GM18502 (cell line): ENCODE measurements at regions not wholly inside any gene's neighbourhood (a gene's known extent, or its start where the extent isn't known, plus 50 kb on each side); places are given as distances from the start of the nearest gene placed in this dataset.
"Not testable (repeated sequence)": the region's sequence is repeated elsewhere in the genome, so short reads cannot be mapped to it uniquely, and the experiment has no call there.

Source experiments
- ATAC-seq: cut with Tn5 transposase; IDR thresholded peaks from one replicate; pipeline ENCODE4 v1.9.1; 2021; ENCODE audit warnings: mild to moderate bottlenecking; ENCODE audit not compliant: unreplicated experiment, poor library complexity

GRCh38 chr13:86409466-86410241, 610.4 kb upstream of the SLITRK6 start:
- ATAC-seq, result no peak

- no peak for ATAC-seq
Measured at GRCh38 chr13:86425170-86425815, 626.1 kb upstream of the SLITRK6 start.

- no peak for ATAC-seq
Measured at GRCh38 chr13:86426437-86426836, 627.2 kb upstream of the SLITRK6 start.

GRCh38 chr13:86429756-86430155, 630.5 kb upstream of the SLITRK6 start:
- no peak for ATAC-seq

GRCh38 chr13:86438034-86438433, 638.8 kb upstream of the SLITRK6 start:
- no peak for ATAC-seq

- no peak for ATAC-seq
Measured at GRCh38 chr13:86445206-86445605, 646.0 kb upstream of the SLITRK6 start.

GRCh38 chr13:86445672-86446071, 646.5 kb upstream of the SLITRK6 start:
- ATAC-seq, result no peak

- ATAC-seq, result no peak
Measured at GRCh38 chr13:86446311-86446710, 647.1 kb upstream of the SLITRK6 start.

GRCh38 chr13:86447479-86447878, 648.3 kb upstream of the SLITRK6 start:
- no peak for ATAC-seq

- ATAC-seq, result no peak
Measured at GRCh38 chr13:86462011-86462410, 662.8 kb upstream of the SLITRK6 start.

- ATAC-seq, result no peak
Measured at GRCh38 chr13:86464193-86464592, 665.0 kb upstream of the SLITRK6 start.

GRCh38 chr13:86474971-86475370, 675.8 kb upstream of the SLITRK6 start:
- no peak for ATAC-seq

- ATAC-seq, result no peak
Measured at GRCh38 chr13:86476656-86477055, 677.4 kb upstream of the SLITRK6 start.

- no peak for ATAC-seq
Measured at GRCh38 chr13:86486582-86486981, 687.4 kb upstream of the SLITRK6 start.

GRCh38 chr13:86491121-86491520, 691.9 kb upstream of the SLITRK6 start:
- ATAC-seq, result no peak

GRCh38 chr13:86501931-86502330, 702.7 kb upstream of the SLITRK6 start:
- not testable (repeated sequence) for ATAC-seq

GRCh38 chr13:86510792-86511191, 711.6 kb upstream of the SLITRK6 start:
- no peak for ATAC-seq

- no peak for ATAC-seq
Measured at GRCh38 chr13:86541461-86541860, 742.2 kb upstream of the SLITRK6 start.

GRCh38 chr13:86554066-86554465, 754.8 kb upstream of the SLITRK6 start:
- ATAC-seq, result no peak

- ATAC-seq, result no peak
Measured at GRCh38 chr13:86559901-86560300, 760.7 kb upstream of the SLITRK6 start.

GRCh38 chr13:86562866-86563265, 763.6 kb upstream of the SLITRK6 start:
- no peak for ATAC-seq

GRCh38 chr13:86563308-86563707, 764.1 kb upstream of the SLITRK6 start:
- ATAC-seq, result no peak
